Kidney (tissue), 13 donors: ENCODE measurements at regions not wholly inside any gene's neighbourhood (a gene's known extent, or its start where the extent isn't known, plus 50 kb on each side); places are given as distances from the start of the nearest gene placed in this dataset.

ENCODE experiments used
- DNase-seq, 5 donors: peaks; one replicate each; pipeline ENCODE4 v3.0.0-alpha.2; 2013 to 2020
- FAIRE-seq: peaks from 2 replicates; lab custom pipeline; 2012; peaks lifted over from hg19 to GRCh38; lab: Jason Lieb, UNC
- H3K27ac ChIP-seq, 2 donors: one replicate each; pipeline ENCODE4 v1.7.0; 2013; ENCODE audit warnings: low read depth in 2 of 2, low read length in 2 of 2, inconsistent platforms in 1 of 2
- H3K27me3 ChIP-seq: one replicate; pipeline ENCODE4 v1.7.1; 2013; ENCODE audit warnings: low read length, inconsistent platforms; ENCODE audit not compliant: control insufficient read depth, insufficient read depth
- H3K36me3 ChIP-seq, 3 donors: one replicate each; pipeline versions ENCODE4 v1.7.0 to v1.7.1; 2013; ENCODE audit warnings: low read length in 3 of 3, control low read depth in 1 of 3, inconsistent platforms in 1 of 3; ENCODE audit not compliant: insufficient read depth in 3 of 3, control insufficient read depth in 2 of 3
- H3K4me1 ChIP-seq, 3 donors: one replicate each; pipeline versions ENCODE4 v1.7.0 to v1.7.1; 2013; ENCODE audit warnings: low read length in 3 of 3, inconsistent platforms in 1 of 3, low read depth in 1 of 3; ENCODE audit not compliant: control insufficient read depth in 2 of 3, insufficient read depth in 2 of 3
- H3K4me3 ChIP-seq, 3 donors: one replicate each; pipeline versions ENCODE4 v1.7.0 to v1.8.1; 2013; ENCODE audit warnings: low read length in 3 of 3, control low read depth in 1 of 3, inconsistent platforms in 1 of 3
- H3K9ac ChIP-seq, 3 donors: one replicate each; pipeline versions ENCODE4 v1.7.0 to v1.7.1; 2013; ENCODE audit warnings: low read length in 3 of 3, control low read depth in 1 of 3, inconsistent platforms in 1 of 3
- H3K9me3 ChIP-seq, 3 donors: one replicate each; pipeline versions ENCODE4 v1.7.0 to v1.7.1; 2013; ENCODE audit warnings: low read length in 3 of 3, control low read depth in 1 of 3, inconsistent platforms in 1 of 3; ENCODE audit not compliant: control insufficient read depth in 2 of 3, insufficient read depth in 1 of 3
- intact Hi-C: fragments of 100-400 bp; cut with DNase I; formaldehyde crosslinking; loops from one replicate; pipeline ENCODE4 v1.11.1; 2022
- TF ChIP-seq, protein P1 (sequence below): IDR thresholded peaks from 3 replicates; pipeline ENCODE4 v1.5.1; 2012; ENCODE audit warnings: mild to moderate bottlenecking, moderate library complexity, borderline replicate concordance; ENCODE audit not compliant: insufficient read depth; ENCODE audit errors: extremely low read depth
- donor health status: control.
- donor health status: control.
- donor health status: control.
- donor health status: control.
- donor health status: control.
- donor health status: DM: yes; HTN: yes; CAD: no.
- donor health status: Normal renal cell carcinoma (clear cell type).

GRCh38 chr3:72338942-72339669, 509.1 kb downstream of the SHQ1 start:
- FAIRE-seq: no peak
- peak overlapping the region; percentile 36 to 72 for H3K27ac ChIP-seq
- H3K36me3 ChIP-seq: no peaks in the 10 kb centered on the region
- TF ChIP-seq, protein P1, sequence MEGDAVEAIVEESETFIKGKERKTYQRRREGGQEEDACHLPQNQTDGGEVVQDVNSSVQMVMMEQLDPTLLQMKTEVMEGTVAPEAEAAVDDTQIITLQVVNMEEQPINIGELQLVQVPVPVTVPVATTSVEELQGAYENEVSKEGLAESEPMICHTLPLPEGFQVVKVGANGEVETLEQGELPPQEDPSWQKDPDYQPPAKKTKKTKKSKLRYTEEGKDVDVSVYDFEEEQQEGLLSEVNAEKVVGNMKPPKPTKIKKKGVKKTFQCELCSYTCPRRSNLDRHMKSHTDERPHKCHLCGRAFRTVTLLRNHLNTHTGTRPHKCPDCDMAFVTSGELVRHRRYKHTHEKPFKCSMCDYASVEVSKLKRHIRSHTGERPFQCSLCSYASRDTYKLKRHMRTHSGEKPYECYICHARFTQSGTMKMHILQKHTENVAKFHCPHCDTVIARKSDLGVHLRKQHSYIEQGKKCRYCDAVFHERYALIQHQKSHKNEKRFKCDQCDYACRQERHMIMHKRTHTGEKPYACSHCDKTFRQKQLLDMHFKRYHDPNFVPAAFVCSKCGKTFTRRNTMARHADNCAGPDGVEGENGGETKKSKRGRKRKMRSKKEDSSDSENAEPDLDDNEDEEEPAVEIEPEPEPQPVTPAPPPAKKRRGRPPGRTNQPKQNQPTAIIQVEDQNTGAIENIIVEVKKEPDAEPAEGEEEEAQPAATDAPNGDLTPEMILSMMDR: no peak
- no peak overlapping the region for H3K4me3 ChIP-seq
- DNase-seq: peak; percentile 62 to 92 (median 74)
- intact Hi-C loops: no loop called here
- peaks cover 3 to 13% (median 12%) of the 10 kb centered on the region in 3 donors for H3K4me1 ChIP-seq
- no peaks in the 10 kb centered on the region for H3K27me3 ChIP-seq
- no peaks in the 10 kb centered on the region for H3K9me3 ChIP-seq
- H3K9ac ChIP-seq: no peak overlapping the region

DNA sequence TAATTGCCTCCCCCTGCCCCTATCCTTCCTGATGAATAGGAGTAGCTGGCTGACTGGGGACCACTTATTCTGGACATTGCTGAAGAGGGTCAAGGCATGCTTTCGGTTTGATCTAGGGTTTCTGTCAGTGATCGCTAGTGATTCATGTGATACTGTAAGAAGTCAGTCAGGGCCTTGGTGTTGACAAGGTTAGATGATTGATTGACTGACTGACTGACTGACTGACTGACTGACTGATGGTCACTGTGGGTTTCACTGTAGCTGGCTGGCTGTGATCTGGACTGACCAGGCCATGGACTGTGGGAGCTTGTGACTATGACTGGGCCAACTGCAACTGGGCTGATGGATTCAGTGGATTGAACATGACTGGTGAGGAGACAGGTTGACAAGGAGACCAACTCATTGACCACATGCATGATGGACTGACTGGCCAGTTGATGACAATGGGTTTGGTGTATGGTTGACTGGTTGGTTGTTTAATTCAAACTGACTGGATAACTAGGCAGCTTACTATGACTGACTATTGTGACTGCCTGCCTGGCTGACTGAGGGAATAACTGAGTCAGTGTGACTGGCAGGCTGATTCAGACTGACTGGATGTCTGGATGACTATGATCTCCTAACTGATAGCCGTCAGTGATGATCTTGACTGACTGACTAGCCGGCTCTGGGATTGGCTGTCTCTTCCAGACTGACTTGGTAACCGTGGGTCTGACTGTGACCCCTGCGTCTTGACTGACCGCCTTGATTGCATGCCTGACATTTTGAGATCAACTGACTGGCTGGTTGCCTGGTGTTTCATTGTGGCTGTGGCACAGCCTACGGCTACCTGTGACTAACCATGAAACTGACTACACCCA, 509.9 kb downstream of the SHQ1 start:
- H3K4me3 ChIP-seq: no peak overlapping the region
- no peaks in the 10 kb centered on the region for H3K9me3 ChIP-seq
- H3K36me3 ChIP-seq: no peaks in the 10 kb centered on the region
- H3K9ac ChIP-seq: no peak overlapping the region
- H3K27me3 ChIP-seq: no peaks in the 10 kb centered on the region
- peak overlapping the region in 1 of 2 donors; percentile 72 for H3K27ac ChIP-seq
- DNase-seq (no peak), FAIRE-seq (no peak)
- TF ChIP-seq, protein P1: no peak
- H3K4me1 ChIP-seq: peaks cover 3 to 12% (median 11%) of the 10 kb centered on the region in 3 donors
- intact Hi-C loops: no loop called here

DNA sequence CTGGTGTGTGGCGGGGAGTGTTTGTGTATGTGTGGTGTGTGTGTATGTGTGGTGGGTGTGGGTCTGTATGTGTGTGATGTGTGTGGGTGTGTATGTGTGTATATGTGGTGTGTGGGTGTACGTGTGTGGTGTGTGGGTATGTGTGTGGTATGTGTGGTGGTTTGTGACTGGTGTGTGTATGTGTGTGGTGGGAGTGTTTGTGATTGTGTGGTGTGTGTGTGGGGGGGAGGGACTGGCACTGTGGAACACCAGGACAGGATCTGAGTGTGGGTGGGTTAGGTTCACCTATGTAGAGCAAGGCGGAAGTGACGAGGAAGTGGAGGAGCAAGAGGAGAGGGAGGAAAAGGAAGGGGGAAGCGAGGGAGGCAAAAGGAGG, 510.8 kb downstream of the SHQ1 start:
- intact Hi-C loops: no loop called here
- H3K36me3 ChIP-seq: no peaks in the 10 kb centered on the region
- no peak overlapping the region for H3K27ac ChIP-seq
- H3K4me3 ChIP-seq: peak overlapping the region in 1 of 3 donors; percentile 46
- no peaks in the 10 kb centered on the region for H3K27me3 ChIP-seq
- H3K4me1 ChIP-seq: peaks cover 3 to 12% (median 11%) of the 10 kb centered on the region in 3 donors
- FAIRE-seq (no peak), DNase-seq (no peak)
- TF ChIP-seq, protein P1: no peak
- H3K9ac ChIP-seq: no peak overlapping the region
- H3K9me3 ChIP-seq: no peaks in the 10 kb centered on the region
